ENCODE measurements at regions not wholly inside any gene's neighbourhood (a gene's known extent, or its start where the extent isn't known, plus 50 kb on each side); places are given as distances from the start of the nearest gene placed in this dataset.
"Not testable (repeated sequence)": the region's sequence is repeated elsewhere in the genome, so short reads cannot be mapped to it uniquely, and the experiment has no call there.

GRCh38 chr2:215633360-215633759, 197.5 kb upstream of the FN1 start:
- TF ChIP-seq CTCF (IDR thresholded peaks at IDR 0.05): no peak
- intact Hi-C loops (cut with DNase I): no loop called here
- Histone ChIP-seq H3K9me3 (peaks cover 16% of the 10 kb centered on the region), H3K4me3 (no peak overlapping the region), H3K4me1 (no peaks in the 10 kb centered on the region), H3K27ac (no peak overlapping the region), H3K27me3 (ENCODE audit: insufficient read depth in 3 of 3, low read length in 2 of 3) (no peaks in the 10 kb centered on the region), H3K36me3 (ENCODE audit: insufficient read depth in 1 of 2, low read depth in 1 of 2) (no peaks in the 10 kb centered on the region)
- ATAC-seq (no peak), DNase-seq (no peak)

- Histone ChIP-seq H3K4me1 (no peaks in the 10 kb centered on the region), H3K36me3 (ENCODE audit: insufficient read depth in 1 of 2, low read depth in 1 of 2) (no peaks in the 10 kb centered on the region), H3K4me3 (no peak overlapping the region), H3K27me3 (ENCODE audit: insufficient read depth in 3 of 3, low read length in 2 of 3) (no peaks in the 10 kb centered on the region), H3K9me3 (peaks cover 16% of the 10 kb centered on the region), H3K27ac (no peak overlapping the region)
- no peak for TF ChIP-seq CTCF (IDR thresholded peaks at IDR 0.05)
- no peak for ATAC-seq
- DNase-seq: no peak
- WGBS, 3 donors: 95 to 97% (median 97%) methylated on average over 2 of the region's 2 CpGs
- intact Hi-C loops (cut with DNase I): no loop called here
These were observed 195.8 kb upstream of the FN1 start for GRCh38 chr2:215631696-215632095.

- intact Hi-C loops (cut with DNase I); H3K27ac ChIP-seq; ATAC-seq; H3K4me3 ChIP-seq; DNase-seq; H3K27me3 ChIP-seq (ENCODE audit: insufficient read depth in 3 of 3, low read length in 2 of 3); H3K36me3 ChIP-seq (ENCODE audit: insufficient read depth in 1 of 2, low read depth in 1 of 2); H3K4me1 ChIP-seq: not testable (repeated sequence)
- H3K9me3 ChIP-seq: peaks cover 16% of the 10 kb centered on the region
- 97 to 98% (median 97%) methylated on average over 2 of the region's 2 CpGs for WGBS, 3 donors
These were observed 194.9 kb upstream of the FN1 start for GRCh38 chr2:215630796-215631195.

GRCh38 chr2:215627771-215628170, 191.9 kb upstream of the FN1 start:
- Histone ChIP-seq H3K27ac (no peak overlapping the region), H3K27me3 (ENCODE audit: insufficient read depth in 3 of 3, low read length in 2 of 3) (no peaks in the 10 kb centered on the region), H3K4me3 (no peak overlapping the region), H3K9me3 (peaks cover 12% of the 10 kb centered on the region), H3K36me3 (ENCODE audit: insufficient read depth in 1 of 2, low read depth in 1 of 2) (no peaks in the 10 kb centered on the region), H3K4me1 (no peaks in the 10 kb centered on the region)
- DNase-seq (no peak), ATAC-seq (no peak)
- WGBS, 3 donors: 85 to 89% (median 86%) methylated on average over 1 of the region's 1 CpG
- intact Hi-C loops (cut with DNase I): no loop called here
- TF ChIP-seq CTCF (IDR thresholded peaks at IDR 0.05): no peak

- Histone ChIP-seq H3K9me3 (peaks cover 12% of the 10 kb centered on the region), H3K27ac (no peak overlapping the region), H3K36me3 (ENCODE audit: insufficient read depth in 1 of 2, low read depth in 1 of 2) (no peaks in the 10 kb centered on the region), H3K4me1 (no peaks in the 10 kb centered on the region), H3K27me3 (ENCODE audit: insufficient read depth in 3 of 3, low read length in 2 of 3) (no peaks in the 10 kb centered on the region), H3K4me3 (no peak overlapping the region)
- intact Hi-C loops (cut with DNase I): no loop called here
- no peak for TF ChIP-seq CTCF (IDR thresholded peaks at IDR 0.05)
- ATAC-seq: no peak
- DNase-seq: no peak
- WGBS, 3 donors: 53 to 56% (median 55%) methylated on average over 5 of the region's 5 CpGs
These were observed 191.0 kb upstream of the FN1 start for GRCh38 chr2:215626812-215627281.

All from psoas muscle (tissue), 7 donors.